H9 (cell line): ENCODE measurements at regions not wholly inside any gene's neighbourhood (a gene's known extent, or its start where the extent isn't known, plus 50 kb on each side); places are given as distances from the start of the nearest gene placed in this dataset.

Experiments used
- DNase-seq: peaks from one replicate; pipeline ENCODE4 v3.0.0-alpha.2; 2017
- H2AFZ ChIP-seq: one replicate; pipeline ENCODE4 v1.6.1; 2013; ENCODE audit warnings: mild to moderate bottlenecking, low read length, control low read depth, moderate library complexity
- H2AK5ac ChIP-seq: 2 replicates; pipeline ENCODE4 v1.6.1; 2013; ENCODE audit warnings: low read length, control low read depth, mixed read lengths; ENCODE audit not compliant: insufficient read length
- H2BK120ac ChIP-seq: one replicate; pipeline ENCODE4 v1.6.1; 2013; ENCODE audit warnings: low read depth, mild to moderate bottlenecking, low read length, control low read depth, inconsistent platforms; ENCODE audit not compliant: poor library complexity, severe bottlenecking
- H2BK12ac ChIP-seq: 2 replicates; pipeline ENCODE4 v1.6.1; 2013; ENCODE audit warnings: low read length, control low read depth, mixed read lengths, low read depth; ENCODE audit not compliant: insufficient read length
- H2BK15ac ChIP-seq: 2 replicates; pipeline ENCODE4 v1.6.1; 2013; ENCODE audit warnings: low read depth, low read length, control low read depth
- H2BK20ac ChIP-seq: one replicate; pipeline ENCODE4 v1.6.1; 2013; ENCODE audit warnings: low read depth, mild to moderate bottlenecking, low read length, control low read depth, inconsistent platforms; ENCODE audit not compliant: poor library complexity, severe bottlenecking
- H2BK5ac ChIP-seq: 2 replicates; pipeline ENCODE4 v1.6.1; 2013; ENCODE audit warnings: low read length, control low read depth, mixed read lengths; ENCODE audit not compliant: insufficient read length
- H3K14ac ChIP-seq: 2 replicates; pipeline ENCODE4 v1.6.1; 2013; ENCODE audit warnings: low read length, control low read depth; ENCODE audit not compliant: insufficient read depth
- H3K18ac ChIP-seq: 2 replicates; pipeline ENCODE4 v1.6.1; 2013; ENCODE audit warnings: low read depth, mild to moderate bottlenecking, mixed read lengths, low read length, control low read depth; ENCODE audit not compliant: insufficient read length
- H3K23ac ChIP-seq: 2 replicates; pipeline ENCODE4 v1.6.1; 2013; ENCODE audit warnings: low read length, control low read depth, mixed read lengths, low read depth; ENCODE audit not compliant: insufficient read length
- H3K23me2 ChIP-seq: 2 replicates; pipeline ENCODE4 v1.6.1; 2013; ENCODE audit warnings: low read depth, mild to moderate bottlenecking, mixed read lengths, low read length, control low read depth; ENCODE audit not compliant: insufficient read length, poor library complexity, severe bottlenecking
- H3K27ac ChIP-seq: 2 replicates; pipeline ENCODE4 v1.5.1; 2013; ENCODE audit warnings: low read length, control low read depth, mixed read lengths, low read depth; ENCODE audit not compliant: insufficient read length
- H3K27me3 ChIP-seq: 2 replicates; pipeline ENCODE4 v1.6.1; 2013; ENCODE audit warnings: low read length, control low read depth, inconsistent platforms; ENCODE audit not compliant: insufficient read depth
- H3K4ac ChIP-seq: 2 replicates; pipeline ENCODE4 v1.6.1; 2013; ENCODE audit warnings: low read depth, mild to moderate bottlenecking, control low read depth, inconsistent platforms, low read length, moderate library complexity
- H3K4me1 ChIP-seq: 2 replicates; pipeline ENCODE4 v1.6.1; 2013; ENCODE audit warnings: low read length, control low read depth, inconsistent platforms; ENCODE audit not compliant: insufficient read depth
- H3K4me2 ChIP-seq: 2 replicates; pipeline ENCODE4 v1.6.1; 2013; ENCODE audit warnings: low read length, control low read depth, mixed read lengths; ENCODE audit not compliant: insufficient read length, insufficient read depth
- H3K56ac ChIP-seq: 2 replicates; pipeline ENCODE4 v1.6.1; 2013; ENCODE audit warnings: low read depth, mild to moderate bottlenecking, mixed read lengths, low read length, control low read depth; ENCODE audit not compliant: insufficient read length
- H3K79me1 ChIP-seq: 2 replicates; pipeline ENCODE4 v1.6.1; 2013; ENCODE audit warnings: low read depth, mild to moderate bottlenecking, moderate library complexity, low read length, control low read depth, inconsistent platforms; ENCODE audit not compliant: insufficient read depth, poor library complexity, severe bottlenecking
- H3K79me2 ChIP-seq: 2 replicates; pipeline ENCODE4 v1.6.1; 2013; ENCODE audit warnings: low read length, control low read depth, inconsistent platforms; ENCODE audit not compliant: insufficient read depth
- H3K9ac ChIP-seq: 2 replicates; pipeline ENCODE4 v1.6.1; 2013; ENCODE audit warnings: low read length, control low read depth, mixed read lengths; ENCODE audit not compliant: insufficient read length; ENCODE audit errors: extremely low read depth
- H3K9me3 ChIP-seq: one replicate; pipeline ENCODE4 v1.6.1; 2013; ENCODE audit warnings: low read depth, low read length, inconsistent platforms; ENCODE audit not compliant: control insufficient read depth
- H3T11ph ChIP-seq: one replicate; pipeline ENCODE4 v1.6.1; 2013; ENCODE audit warnings: mild to moderate bottlenecking, low read length, control low read depth, inconsistent platforms
- H4K20me1 ChIP-seq: one replicate; pipeline ENCODE4 v1.6.1; 2013; ENCODE audit not compliant: control insufficient read depth, insufficient read length, insufficient read depth
- H4K5ac ChIP-seq: 2 replicates; pipeline ENCODE4 v1.6.1; 2013; ENCODE audit warnings: low read depth, mild to moderate bottlenecking, mixed read lengths, low read length, control low read depth; ENCODE audit not compliant: insufficient read length
- H4K8ac ChIP-seq: replicated peaks from 2 replicates; pipeline ENCODE4 v1.6.1; 2013; ENCODE audit warnings: low read length, control low read depth, mixed read lengths, low read depth; ENCODE audit not compliant: insufficient read length
- H4K91ac ChIP-seq: 2 replicates; pipeline ENCODE4 v1.6.1; 2013; ENCODE audit warnings: low read depth, mild to moderate bottlenecking, moderate library complexity, mixed read lengths, low read length, control low read depth; ENCODE audit not compliant: insufficient read length
- H3K27ac Mint-ChIP-seq, 3 experiments: 2 replicates in 2 of 3; 3 replicates in 1 of 3; pipeline ENCODE4 v1.8.0; 2020 to 2021; ENCODE audit warnings: mixed read lengths in 3 of 3, mild to moderate bottlenecking in 1 of 3, moderate library complexity in 1 of 3
- H3K27me3 Mint-ChIP-seq: 2 replicates; pipeline ENCODE4 v1.8.0; 2021; ENCODE audit warnings: low read depth, mild to moderate bottlenecking, moderate library complexity, mixed read lengths
- H3K36me3 Mint-ChIP-seq, 3 experiments: 2 replicates in 2 of 3; 3 replicates in 1 of 3; pipeline ENCODE4 v1.8.0; 2020 to 2021; ENCODE audit warnings: low read depth in 3 of 3, mixed read lengths in 3 of 3; ENCODE audit not compliant: insufficient read depth in 1 of 3
- H3K4me1 Mint-ChIP-seq, 2 experiments: 2 replicates each; pipeline ENCODE4 v1.8.0; 2020; ENCODE audit warnings: mixed read lengths in 2 of 2
- H3K4me3 Mint-ChIP-seq, 2 experiments: 2 replicates in 1 of 2; 3 replicates in 1 of 2; pipeline ENCODE4 v1.8.0; 2020 to 2021; ENCODE audit warnings: mild to moderate bottlenecking in 2 of 2, mixed read lengths in 2 of 2, moderate library complexity in 1 of 2
- H3K9me3 Mint-ChIP-seq, 2 experiments: 2 replicates in 1 of 2; 3 replicates in 1 of 2; pipeline ENCODE4 v1.8.0; 2020; ENCODE audit warnings: mild to moderate bottlenecking in 2 of 2, mixed read lengths in 2 of 2, moderate library complexity in 1 of 2
- CTCF ChIP-seq: fragments of 200-600 bp; sonication (generic); conservative IDR thresholded peaks from 3 replicates; pipeline ENCODE4 v1.8.0; 2021; ENCODE audit warnings: antibody characterized with exemption, mild to moderate bottlenecking
- WGBS: extraction: QIAGEN DNeasy Blood & Tissue Kit; methylation state at CpG from one replicate; pipeline ENCODE4 v1.1.7; 2013; ENCODE audit warnings: missing lambda C conversion rate, low lambda C conversion rate, mixed read lengths; ENCODE audit not compliant: insufficient read length; ENCODE audit errors: extremely low coverage; 5-methylcytosine and 5-hydroxymethylcytosine counted together

- no peak overlapping the region for H2BK5ac ChIP-seq
- H3K79me2 ChIP-seq, result no peaks in the 10 kb centered on the region
- H3K14ac ChIP-seq, result no peak overlapping the region
- H3K9me3 ChIP-seq, result no peaks in the 10 kb centered on the region
- no peak overlapping the region for H2BK20ac ChIP-seq
- no peaks in the 10 kb centered on the region for H3K79me1 ChIP-seq
- no peak overlapping the region for H2AFZ ChIP-seq
- no peak overlapping the region for H2BK12ac ChIP-seq
- Mint-ChIP-seq H3K36me3 (no peaks in the 10 kb centered on the region; a peak in 1 of 7 replicates), H3K27ac (no peak overlapping the region), H3K27me3 (peaks cover 26% of the 10 kb centered on the region), H3K9me3 (no peaks in the 10 kb centered on the region; a peak in 2 of 5 replicates), H3K4me3 (no peak overlapping the region), H3K4me1 (peaks cover 3 to 9% of the 10 kb centered on the region in 2 experiments)
- no peak overlapping the region for H2BK15ac ChIP-seq
- no peak overlapping the region for H3K4me2 ChIP-seq
- H3K9ac ChIP-seq, result no peak overlapping the region
- no peak overlapping the region for H2BK120ac ChIP-seq
- TF ChIP-seq CTCF, result no peak
- H3K27me3 ChIP-seq, result no peaks in the 10 kb centered on the region
- H3K23me2 ChIP-seq, result no peaks in the 10 kb centered on the region
- H2AK5ac ChIP-seq, result no peak overlapping the region
- H3K23ac ChIP-seq, result no peak overlapping the region
- H3K4me1 ChIP-seq, result no peaks in the 10 kb centered on the region
- no peak overlapping the region for H4K5ac ChIP-seq
- DNase-seq, result no peak
- no peak overlapping the region for H3K56ac ChIP-seq
- no peak overlapping the region for H3K18ac ChIP-seq
- no peaks in the 10 kb centered on the region for H4K20me1 ChIP-seq
- H3T11ph ChIP-seq, result no peak overlapping the region
- H4K91ac ChIP-seq, result no peak overlapping the region
- no peak overlapping the region for H4K8ac ChIP-seq
- H3K4ac ChIP-seq, result no peak overlapping the region
- H3K27ac ChIP-seq, result no peak overlapping the region
- no CpG with 5 or more reads among the region's 1 CpG for WGBS
Observed at GRCh38 chr5:173438951-173439350, 110.7 kb upstream of the STC2 start.
